Thyroid gland (tissue), 4 donors: ENCODE measurements at regions not wholly inside any gene's neighbourhood (a gene's known extent, or its start where the extent isn't known, plus 50 kb on each side); places are given as distances from the start of the nearest gene placed in this dataset.

Experiments used
- DNase-seq, 2 donors: peaks; one replicate each; pipeline ENCODE4 v3.0.0-alpha.2; 2019
- H3K27ac ChIP-seq, 3 donors: fragments of 200-600 bp; sonication (generic); 1 replicate in 2 of 3; 2 replicates in 1 of 3; pipeline ENCODE4 v1.5.1; 2016 to 2019; ENCODE audit warnings: mild to moderate bottlenecking in 1 of 3, moderate library complexity in 1 of 3
- H3K27me3 ChIP-seq: fragments of 200-600 bp; sonication (generic); one replicate; pipeline ENCODE4 v1.5.1; 2019
- H3K36me3 ChIP-seq, 2 donors: fragments of 200-600 bp; sonication (generic); one replicate each; pipeline ENCODE4 v1.5.1; 2016 to 2019
- H3K4me1 ChIP-seq, 2 donors: fragments of 200-600 bp; sonication (generic); one replicate each; pipeline ENCODE4 v1.5.1; 2017 to 2019
- H3K4me3 ChIP-seq, 3 donors: fragments of 200-600 bp; sonication (generic); replicated peaks in 1 of 3; 1 replicate in 2 of 3; 2 replicates in 1 of 3; pipeline ENCODE4 v1.5.1; 2016; ENCODE audit warnings: mild to moderate bottlenecking in 1 of 3
- H3K9me3 ChIP-seq: fragments of 200-600 bp; sonication (generic); one replicate; pipeline ENCODE4 v1.5.1; 2017
- CTCF ChIP-seq, 6 experiments: fragments of 200-600 bp in 3 of 6; fragments of 450-650 bp in 3 of 6; sonication (generic) in 3 of 6; IDR thresholded peaks; one replicate each; pipeline ENCODE4 v1.5.1; 2016 to 2019; ENCODE audit warnings: antibody characterized with exemption in 6 of 6, mild to moderate bottlenecking in 2 of 6, inconsistent platforms in 1 of 6, moderate library complexity in 1 of 6
- POLR2A ChIP-seq, 2 donors: fragments of 450-650 bp; IDR thresholded peaks; one replicate each; pipeline ENCODE4 v1.6.1; 2017; ENCODE audit warnings: antibody characterized with exemption in 2 of 2, mild to moderate bottlenecking in 2 of 2, moderate library complexity in 1 of 2
- WGBS, 2 donors: methylation state at CpG; one replicate each; pipeline ENCODE4 v1.1.5; 2017; 5-methylcytosine and 5-hydroxymethylcytosine counted together
- intact Hi-C: fragments of 100-400 bp; cut with DNase I; formaldehyde crosslinking; loops from one replicate; pipeline ENCODE4 v1.15.1; 2023

GRCh38 chr11:71144736-71145135 lies 107.6 kb downstream of the SHANK2 start:
- H3K4me3 ChIP-seq, result no peak overlapping the region
- intact Hi-C loops, result loop anchor here (5.0 kb wide), 1 partner anchor 108 kb away; the partner anchor contains the start of gene SHANK2
- H3K36me3 ChIP-seq, result no peaks in the 10 kb centered on the region
- no peaks in the 10 kb centered on the region for H3K9me3 ChIP-seq
- WGBS, 2 donors, result 93% methylated on average over 5 of the region's 5 CpGs
- TF ChIP-seq CTCF (IDR thresholded peaks at IDR 0.05) (no peak), POLR2A (IDR thresholded peaks at IDR 0.05) (no peak)
- H3K27ac ChIP-seq, result no peak overlapping the region
- H3K27me3 ChIP-seq, result no peaks in the 10 kb centered on the region
- peaks cover 12 to 19% of the 10 kb centered on the region in 2 donors for H3K4me1 ChIP-seq
- no peak for DNase-seq

GRCh38 chr11:71144010-71144409 lies 108.4 kb downstream of the SHANK2 start:
- no peak for TF ChIP-seq POLR2A (IDR thresholded peaks at IDR 0.05)
- TF ChIP-seq CTCF (IDR thresholded peaks at IDR 0.05), result no peak
- 81 to 82% methylated on average over 5 of the region's 5 CpGs for WGBS, 2 donors
- Histone ChIP-seq H3K27ac (no peak overlapping the region), H3K27me3 (no peaks in the 10 kb centered on the region), H3K4me3 (no peak overlapping the region), H3K36me3 (no peaks in the 10 kb centered on the region), H3K9me3 (no peaks in the 10 kb centered on the region), H3K4me1 (peaks cover 19 to 26% of the 10 kb centered on the region in 2 donors)
- DNase-seq, result no peak
- intact Hi-C loops, result loop anchor here (5.0 kb wide), 1 partner anchor 108 kb away; the partner anchor contains the start of gene SHANK2

- peaks cover 22% of the 10 kb centered on the region in 2 donors for H3K4me1 ChIP-seq
Measured at GRCh38 chr11:71140206-71140919, 112.0 kb downstream of the SHANK2 start.

GRCh38 chr11:71139516-71140205 lies 112.7 kb downstream of the SHANK2 start:
- no peaks in the 10 kb centered on the region for H3K36me3 ChIP-seq
- H3K27ac ChIP-seq, result peak overlapping the region; percentile 77 to 90 (median 86)
- DNase-seq, result peak; percentile 95 to 96
- TF ChIP-seq POLR2A (IDR thresholded peaks at IDR 0.05) (no peak), CTCF (IDR thresholded peaks at IDR 0.05) (no peak)
- intact Hi-C loops, result loop anchor here (5.0 kb wide), 1 partner anchor 113 kb away; the partner anchor contains the start of gene SHANK2
- H3K4me1 ChIP-seq, result peaks cover 22% of the 10 kb centered on the region in 2 donors
- H3K9me3 ChIP-seq, result no peaks in the 10 kb centered on the region
- 11 to 12% methylated on average over 7 to 16 of the region's 16 CpGs for WGBS, 2 donors
- H3K27me3 ChIP-seq, result no peaks in the 10 kb centered on the region
- no peak overlapping the region for H3K4me3 ChIP-seq

More at GRCh38 chr11:71140206-71140919, 112.0 kb downstream of the SHANK2 start:
- Histone ChIP-seq H3K4me3 (no peak overlapping the region), H3K9me3 (no peaks in the 10 kb centered on the region), H3K27me3 (no peaks in the 10 kb centered on the region), H3K36me3 (no peaks in the 10 kb centered on the region), H3K27ac (peak overlapping the region; percentile 77 to 90 (median 86))
- no peak for TF ChIP-seq CTCF (IDR thresholded peaks at IDR 0.05)
- no peak for TF ChIP-seq POLR2A (IDR thresholded peaks at IDR 0.05)
- WGBS, 2 donors, result 31 to 51% methylated on average over 5 to 11 of the region's 22 CpGs
- intact Hi-C loops, result loop anchor here (5.0 kb wide), 1 partner anchor 112 kb away; the partner anchor contains the start of gene SHANK2
- peak; percentile 78 to 84 for DNase-seq
